H1 (cell line): ENCODE measurements at regions not wholly inside any gene's neighbourhood (a gene's known extent, or its start where the extent isn't known, plus 50 kb on each side); places are given as distances from the start of the nearest gene placed in this dataset.

Experiments
- ASH2L ChIP-seq: fragments of 200-600, 300-600 bp; sonication (generic); IDR thresholded peaks from one replicate; pipeline ENCODE4 v1.7.1; 2017; ENCODE audit warnings: low read length
- BACH1 ChIP-seq: IDR thresholded peaks from 2 replicates; pipeline ENCODE4 v1.6.1; 2012; ENCODE audit warnings: low read length, improper control_type of control experiment
- EP300 ChIP-seq, 2 experiments: IDR thresholded peaks; 1 replicate in 1 of 2; 2 replicates in 1 of 2; pipeline ENCODE4 v1.6.1; 2011 to 2012; ENCODE audit warnings: low read depth in 2 of 2, low read length in 2 of 2, mild to moderate bottlenecking in 2 of 2, borderline replicate concordance in 1 of 2, inconsistent platforms in 1 of 2, moderate library complexity in 1 of 2
- GTF2F1 ChIP-seq: IDR thresholded peaks from 2 replicates; pipeline ENCODE4 v1.6.1; 2012; ENCODE audit warnings: low read depth, low read length, improper control_type of control experiment, borderline replicate concordance
- HDAC2 ChIP-seq, 2 experiments: fragments of 300-600 bp in 1 of 2; sonication (generic) in 1 of 2; IDR thresholded peaks; 2 replicates each; pipeline ENCODE4 v1.6.1; 2011 to 2012; ENCODE audit warnings: low read depth in 2 of 2, low read length in 2 of 2, mild to moderate bottlenecking in 2 of 2, moderate library complexity in 2 of 2, borderline replicate concordance in 1 of 2, inconsistent platforms in 1 of 2
- HDAC6 ChIP-seq: IDR thresholded peaks from one replicate; pipeline ENCODE4 v1.7.1; 2012; ENCODE audit warnings: low read depth, mild to moderate bottlenecking, inconsistent platforms, low read length, moderate library complexity
- PHF8 ChIP-seq: fragments of 200-600 bp; sonication (generic); conservative IDR thresholded peaks from 2 replicates; pipeline ENCODE4 v1.7.1; 2012; ENCODE audit warnings: low read depth, mild to moderate bottlenecking, inconsistent platforms, low read length, moderate library complexity
- RAD21 ChIP-seq, 2 experiments: IDR thresholded peaks in 1 of 2; conservative IDR thresholded peaks in 1 of 2; 2 replicates each; pipeline ENCODE4 v1.6.1; 2011; ENCODE audit warnings: low read depth in 2 of 2, low read length in 2 of 2, improper control_type of control experiment in 1 of 2, inconsistent platforms in 1 of 2, mild to moderate bottlenecking in 1 of 2, moderate library complexity in 1 of 2
- SUZ12 ChIP-seq: fragments of 200-600 bp; sonication (generic); IDR thresholded peaks from 2 replicates; pipeline ENCODE4 v1.6.1; 2012; ENCODE audit warnings: mild to moderate bottlenecking, inconsistent platforms, low read length, moderate library complexity, mixed read lengths
- TF ChIP-seq, protein P1 (sequence below): fragments of 300-600 bp; sonication (generic); IDR thresholded peaks from 2 replicates; pipeline ENCODE4 v1.7.1; 2012; ENCODE audit warnings: low read length, moderate library complexity, mild to moderate bottlenecking, inconsistent platforms; ENCODE audit not compliant: insufficient replicate concordance
- TF ChIP-seq, protein P2 (sequence below): IDR thresholded peaks from 2 replicates; pipeline ENCODE4 v1.6.1; 2011; ENCODE audit warnings: low read depth, mild to moderate bottlenecking, low read length; ENCODE audit not compliant: insufficient read depth

DNA sequence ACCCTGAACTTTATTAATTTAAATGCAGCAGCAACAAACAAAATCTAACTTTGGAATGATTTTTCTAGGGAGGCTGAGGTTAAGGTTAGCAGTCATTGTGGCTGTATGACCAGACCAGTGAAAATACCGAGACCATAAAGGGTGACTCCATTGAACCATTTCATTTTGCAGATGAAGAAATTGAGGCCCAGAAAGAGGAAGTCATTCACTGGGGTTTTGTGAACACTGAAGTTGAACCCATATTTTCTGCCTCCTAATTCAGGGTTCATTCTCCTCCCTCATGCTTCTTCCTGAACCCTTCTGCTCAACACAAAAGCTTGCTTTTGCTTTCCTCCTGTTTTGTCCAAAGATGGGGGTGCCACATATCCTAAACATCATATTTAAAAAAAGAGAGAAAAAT, 65.8 kb upstream of the PLCL2 start (continued):
- TF ChIP-seq, protein P1, sequence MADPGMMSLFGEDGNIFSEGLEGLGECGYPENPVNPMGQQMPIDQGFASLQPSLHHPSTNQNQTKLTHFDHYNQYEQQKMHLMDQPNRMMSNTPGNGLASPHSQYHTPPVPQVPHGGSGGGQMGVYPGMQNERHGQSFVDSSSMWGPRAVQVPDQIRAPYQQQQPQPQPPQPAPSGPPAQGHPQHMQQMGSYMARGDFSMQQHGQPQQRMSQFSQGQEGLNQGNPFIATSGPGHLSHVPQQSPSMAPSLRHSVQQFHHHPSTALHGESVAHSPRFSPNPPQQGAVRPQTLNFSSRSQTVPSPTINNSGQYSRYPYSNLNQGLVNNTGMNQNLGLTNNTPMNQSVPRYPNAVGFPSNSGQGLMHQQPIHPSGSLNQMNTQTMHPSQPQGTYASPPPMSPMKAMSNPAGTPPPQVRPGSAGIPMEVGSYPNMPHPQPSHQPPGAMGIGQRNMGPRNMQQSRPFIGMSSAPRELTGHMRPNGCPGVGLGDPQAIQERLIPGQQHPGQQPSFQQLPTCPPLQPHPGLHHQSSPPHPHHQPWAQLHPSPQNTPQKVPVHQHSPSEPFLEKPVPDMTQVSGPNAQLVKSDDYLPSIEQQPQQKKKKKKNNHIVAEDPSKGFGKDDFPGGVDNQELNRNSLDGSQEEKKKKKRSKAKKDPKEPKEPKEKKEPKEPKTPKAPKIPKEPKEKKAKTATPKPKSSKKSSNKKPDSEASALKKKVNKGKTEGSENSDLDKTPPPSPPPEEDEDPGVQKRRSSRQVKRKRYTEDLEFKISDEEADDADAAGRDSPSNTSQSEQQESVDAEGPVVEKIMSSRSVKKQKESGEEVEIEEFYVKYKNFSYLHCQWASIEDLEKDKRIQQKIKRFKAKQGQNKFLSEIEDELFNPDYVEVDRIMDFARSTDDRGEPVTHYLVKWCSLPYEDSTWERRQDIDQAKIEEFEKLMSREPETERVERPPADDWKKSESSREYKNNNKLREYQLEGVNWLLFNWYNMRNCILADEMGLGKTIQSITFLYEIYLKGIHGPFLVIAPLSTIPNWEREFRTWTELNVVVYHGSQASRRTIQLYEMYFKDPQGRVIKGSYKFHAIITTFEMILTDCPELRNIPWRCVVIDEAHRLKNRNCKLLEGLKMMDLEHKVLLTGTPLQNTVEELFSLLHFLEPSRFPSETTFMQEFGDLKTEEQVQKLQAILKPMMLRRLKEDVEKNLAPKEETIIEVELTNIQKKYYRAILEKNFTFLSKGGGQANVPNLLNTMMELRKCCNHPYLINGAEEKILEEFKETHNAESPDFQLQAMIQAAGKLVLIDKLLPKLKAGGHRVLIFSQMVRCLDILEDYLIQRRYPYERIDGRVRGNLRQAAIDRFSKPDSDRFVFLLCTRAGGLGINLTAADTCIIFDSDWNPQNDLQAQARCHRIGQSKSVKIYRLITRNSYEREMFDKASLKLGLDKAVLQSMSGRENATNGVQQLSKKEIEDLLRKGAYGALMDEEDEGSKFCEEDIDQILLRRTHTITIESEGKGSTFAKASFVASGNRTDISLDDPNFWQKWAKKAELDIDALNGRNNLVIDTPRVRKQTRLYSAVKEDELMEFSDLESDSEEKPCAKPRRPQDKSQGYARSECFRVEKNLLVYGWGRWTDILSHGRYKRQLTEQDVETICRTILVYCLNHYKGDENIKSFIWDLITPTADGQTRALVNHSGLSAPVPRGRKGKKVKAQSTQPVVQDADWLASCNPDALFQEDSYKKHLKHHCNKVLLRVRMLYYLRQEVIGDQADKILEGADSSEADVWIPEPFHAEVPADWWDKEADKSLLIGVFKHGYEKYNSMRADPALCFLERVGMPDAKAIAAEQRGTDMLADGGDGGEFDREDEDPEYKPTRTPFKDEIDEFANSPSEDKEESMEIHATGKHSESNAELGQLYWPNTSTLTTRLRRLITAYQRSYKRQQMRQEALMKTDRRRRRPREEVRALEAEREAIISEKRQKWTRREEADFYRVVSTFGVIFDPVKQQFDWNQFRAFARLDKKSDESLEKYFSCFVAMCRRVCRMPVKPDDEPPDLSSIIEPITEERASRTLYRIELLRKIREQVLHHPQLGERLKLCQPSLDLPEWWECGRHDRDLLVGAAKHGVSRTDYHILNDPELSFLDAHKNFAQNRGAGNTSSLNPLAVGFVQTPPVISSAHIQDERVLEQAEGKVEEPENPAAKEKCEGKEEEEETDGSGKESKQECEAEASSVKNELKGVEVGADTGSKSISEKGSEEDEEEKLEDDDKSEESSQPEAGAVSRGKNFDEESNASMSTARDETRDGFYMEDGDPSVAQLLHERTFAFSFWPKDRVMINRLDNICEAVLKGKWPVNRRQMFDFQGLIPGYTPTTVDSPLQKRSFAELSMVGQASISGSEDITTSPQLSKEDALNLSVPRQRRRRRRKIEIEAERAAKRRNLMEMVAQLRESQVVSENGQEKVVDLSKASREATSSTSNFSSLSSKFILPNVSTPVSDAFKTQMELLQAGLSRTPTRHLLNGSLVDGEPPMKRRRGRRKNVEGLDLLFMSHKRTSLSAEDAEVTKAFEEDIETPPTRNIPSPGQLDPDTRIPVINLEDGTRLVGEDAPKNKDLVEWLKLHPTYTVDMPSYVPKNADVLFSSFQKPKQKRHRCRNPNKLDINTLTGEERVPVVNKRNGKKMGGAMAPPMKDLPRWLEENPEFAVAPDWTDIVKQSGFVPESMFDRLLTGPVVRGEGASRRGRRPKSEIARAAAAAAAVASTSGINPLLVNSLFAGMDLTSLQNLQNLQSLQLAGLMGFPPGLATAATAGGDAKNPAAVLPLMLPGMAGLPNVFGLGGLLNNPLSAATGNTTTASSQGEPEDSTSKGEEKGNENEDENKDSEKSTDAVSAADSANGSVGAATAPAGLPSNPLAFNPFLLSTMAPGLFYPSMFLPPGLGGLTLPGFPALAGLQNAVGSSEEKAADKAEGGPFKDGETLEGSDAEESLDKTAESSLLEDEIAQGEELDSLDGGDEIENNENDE, result no peak
- no peak for TF ChIP-seq GTF2F1
- no peak for TF ChIP-seq RAD21 (IDR thresholded peaks at IDR 0.05 in 1 of 2, conservative IDR thresholded peaks at IDR 0.05 in 1 of 2; ENCODE audit: low read depth in 2 of 2, low read length in 2 of 2)
- TF ChIP-seq HDAC6, result no peak
- TF ChIP-seq HDAC2 (IDR thresholded peaks at IDR 0.05; ENCODE audit: borderline replicate concordance in 1 of 2, low read depth in 2 of 2, low read length in 2 of 2), result no peak
- TF ChIP-seq, protein P2, sequence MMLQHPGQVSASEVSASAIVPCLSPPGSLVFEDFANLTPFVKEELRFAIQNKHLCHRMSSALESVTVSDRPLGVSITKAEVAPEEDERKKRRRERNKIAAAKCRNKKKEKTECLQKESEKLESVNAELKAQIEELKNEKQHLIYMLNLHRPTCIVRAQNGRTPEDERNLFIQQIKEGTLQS, result no peak
- no peak for TF ChIP-seq EP300 (IDR thresholded peaks at IDR 0.05; ENCODE audit: borderline replicate concordance in 1 of 2, low read depth in 2 of 2, low read length in 2 of 2)
- no peak for TF ChIP-seq ASH2L
- TF ChIP-seq PHF8, result no peak
- no peak for TF ChIP-seq SUZ12
- no peak for TF ChIP-seq BACH1
